CD4-positive, alpha-beta T cell treated with Interleukin-6 for 4 hours (primary cell): ENCODE measurements at regions not wholly inside any gene's neighbourhood (a gene's known extent, or its start where the extent isn't known, plus 50 kb on each side); places are given as distances from the start of the nearest gene placed in this dataset.

Experiments used
- DNase-seq: peaks from one replicate; pipeline ENCODE4 v3.0.0-alpha.2; 2020; ENCODE audit warnings: mixed read lengths

GRCh38 chr7:155874411-155874810 lies 62.1 kb upstream of the SHH start:
- DNase-seq: no peak

- DNase-seq: no peak
Observed at GRCh38 chr7:155874010-155874409, 61.7 kb upstream of the SHH start.

GRCh38 chr7:155872678-155873369 lies 60.6 kb upstream of the SHH start:
- no peak for DNase-seq

GRCh38 chr7:155871211-155871610 lies 58.9 kb upstream of the SHH start:
- no peak for DNase-seq

GRCh38 chr7:155870334-155871180 lies 58.3 kb upstream of the SHH start:
- no peak for DNase-seq

GRCh38 chr7:155869784-155870076 lies 57.5 kb upstream of the SHH start:
- no peak for DNase-seq

GRCh38 chr7:155868955-155869783 lies 56.9 kb upstream of the SHH start:
- DNase-seq: no peak

- DNase-seq: no peak
Observed at GRCh38 chr7:155867734-155868400, 55.6 kb upstream of the SHH start.

GRCh38 chr7:155867280-155867679 lies 55.0 kb upstream of the SHH start:
- no peak for DNase-seq

- no peak for DNase-seq
Observed at GRCh38 chr7:155865830-155866525, 53.7 kb upstream of the SHH start.

GRCh38 chr7:155864991-155865690 lies 52.9 kb upstream of the SHH start:
- DNase-seq: no peak

GRCh38 chr7:155864271-155864985 lies 52.2 kb upstream of the SHH start:
- no peak for DNase-seq

GRCh38 chr7:155863721-155864151 lies 51.5 kb upstream of the SHH start:
- no peak for DNase-seq

- no peak for DNase-seq
Observed at GRCh38 chr7:155862123-155862892, 50.0 kb upstream of the SHH start.
